ENCODE measurements at regions not wholly inside any gene's neighbourhood (a gene's known extent, or its start where the extent isn't known, plus 50 kb on each side); places are given as distances from the start of the nearest gene placed in this dataset.

GRCh38 chr9:13975611-13976290 is 338.2 kb downstream of the NFIB start:
- no peak overlapping the region for H3K27ac ChIP-seq
- ChIA-PET POLR2A (ENCODE audit: low non-redundant PET) (no interaction called here), CTCF (no interaction called here)
- TF ChIP-seq CTCF (conservative IDR thresholded peaks at IDR 0.05; ENCODE audit: low read depth), result no peak
- no peak for DNase-seq (ENCODE audit: low spot score)

- no peak for DNase-seq (ENCODE audit: low spot score)
- ChIA-PET POLR2A (ENCODE audit: low non-redundant PET) (no interaction called here), CTCF (no interaction called here)
- no peak for TF ChIP-seq CTCF (conservative IDR thresholded peaks at IDR 0.05; ENCODE audit: low read depth)
- no peak overlapping the region for H3K27ac ChIP-seq
Measured at GRCh38 chr9:13974891-13975290, 339.1 kb downstream of the NFIB start.

- ChIA-PET POLR2A (ENCODE audit: low non-redundant PET) (no interaction called here), CTCF (no interaction called here)
- no peak for TF ChIP-seq CTCF (conservative IDR thresholded peaks at IDR 0.05; ENCODE audit: low read depth)
Measured at GRCh38 chr9:13971966-13972655, 341.8 kb downstream of the NFIB start.

GRCh38 chr9:13971415-13971814 is 342.5 kb downstream of the NFIB start:
- ChIA-PET POLR2A (ENCODE audit: low non-redundant PET) (no interaction called here), CTCF (no interaction called here)
- no peak for DNase-seq (ENCODE audit: low spot score)
- H3K27ac ChIP-seq, result no peak overlapping the region
- TF ChIP-seq CTCF (conservative IDR thresholded peaks at IDR 0.05; ENCODE audit: low read depth), result no peak

More at GRCh38 chr9:13971966-13972655, 341.8 kb downstream of the NFIB start:
- no peak overlapping the region for H3K27ac ChIP-seq
- no peak for DNase-seq (ENCODE audit: low spot score)

- no peak overlapping the region for H3K27ac ChIP-seq
- ChIA-PET CTCF (interaction anchor here (1.6 kb wide), 1 partner anchor 10 kb away, joined by 14 read pairs; no protein-coding TSS in a partner anchor), POLR2A (ENCODE audit: low non-redundant PET) (no interaction called here)
- DNase-seq (ENCODE audit: low spot score), result no peak
- TF ChIP-seq CTCF (conservative IDR thresholded peaks at IDR 0.05; ENCODE audit: low read depth), result no peak
Measured at GRCh38 chr9:13970426-13970825, 343.5 kb downstream of the NFIB start.

- no peak for DNase-seq (ENCODE audit: low spot score)
- ChIA-PET CTCF (interaction anchor here (1.6 kb wide), 1 partner anchor 9 kb away, joined by 14 read pairs; no protein-coding TSS in a partner anchor), POLR2A (ENCODE audit: low non-redundant PET) (no interaction called here)
- no peak overlapping the region for H3K27ac ChIP-seq
- TF ChIP-seq CTCF (conservative IDR thresholded peaks at IDR 0.05; ENCODE audit: low read depth), result no peak
Measured at GRCh38 chr9:13970018-13970417, 343.9 kb downstream of the NFIB start.

All from RWPE1 (cell line).